Calu3 (cell line): ENCODE measurements at regions not wholly inside any gene's neighbourhood (a gene's known extent, or its start where the extent isn't known, plus 50 kb on each side); places are given as distances from the start of the nearest gene placed in this dataset.

Experiments
- BruUV-seq: library from RNA; stranded (reverse); fragments of 400-500 nt; replicated peaks from 2 replicates; lab custom pipeline; 2021; lab: Mats Ljungman, UMichigan
- CTCF ChIA-PET: fragments of 300-600 bp; sonication (Branson Sonifier 250); formaldehyde crosslinking; loops from one replicate; lab custom pipeline; 2022; ENCODE audit warnings: antibody characterized with exemption; lab: Charles Lee
- DNase-seq: peaks from one replicate; pipeline ENCODE4 v3.0.0; 2022
- H3K27ac Mint-ChIP-seq: one replicate; pipeline ENCODE4 v1.8.0; 2022; ENCODE audit warnings: mixed read lengths; ENCODE audit not compliant: unreplicated experiment
- H3K27me3 Mint-ChIP-seq: one replicate; pipeline ENCODE4 v1.8.0; 2022; ENCODE audit warnings: mixed read lengths; ENCODE audit not compliant: unreplicated experiment
- H3K36me3 Mint-ChIP-seq: one replicate; pipeline ENCODE4 v1.8.0; 2022; ENCODE audit warnings: mild to moderate bottlenecking, moderate library complexity, mixed read lengths; ENCODE audit not compliant: insufficient read depth, unreplicated experiment
- H3K4me1 Mint-ChIP-seq: one replicate; pipeline ENCODE4 v1.8.0; 2022; ENCODE audit warnings: mild to moderate bottlenecking, low read depth, mixed read lengths; ENCODE audit not compliant: unreplicated experiment
- H3K4me3 Mint-ChIP-seq: one replicate; pipeline ENCODE4 v1.8.0; 2022; ENCODE audit warnings: mild to moderate bottlenecking, low read depth, moderate library complexity, mixed read lengths; ENCODE audit not compliant: unreplicated experiment
- H3K9me3 Mint-ChIP-seq: one replicate; pipeline ENCODE4 v1.8.0; 2022; ENCODE audit warnings: low read depth, mixed read lengths; ENCODE audit not compliant: unreplicated experiment
- intact Hi-C: fragments of 100-400 bp; cut with micrococcal nuclease; formaldehyde crosslinking; loops from one replicate; pipeline ENCODE4 v1.10.0; 2022; ENCODE audit not compliant: unreplicated experiment
- TF ChIP-seq, protein P1 (sequence below): fragments of 200-600 bp; IDR thresholded peaks from one replicate; pipeline ENCODE4 v1.8.0; 2022; ENCODE audit warnings: antibody characterized with exemption; ENCODE audit not compliant: unreplicated experiment

GRCh38 chr6:95802978-95803377 lies 212.8 kb upstream of the FUT9 start:
- intact Hi-C loops: no loop called here
- no peaks in the 10 kb centered on the region for H3K36me3 Mint-ChIP-seq
- TF ChIP-seq, protein P1, sequence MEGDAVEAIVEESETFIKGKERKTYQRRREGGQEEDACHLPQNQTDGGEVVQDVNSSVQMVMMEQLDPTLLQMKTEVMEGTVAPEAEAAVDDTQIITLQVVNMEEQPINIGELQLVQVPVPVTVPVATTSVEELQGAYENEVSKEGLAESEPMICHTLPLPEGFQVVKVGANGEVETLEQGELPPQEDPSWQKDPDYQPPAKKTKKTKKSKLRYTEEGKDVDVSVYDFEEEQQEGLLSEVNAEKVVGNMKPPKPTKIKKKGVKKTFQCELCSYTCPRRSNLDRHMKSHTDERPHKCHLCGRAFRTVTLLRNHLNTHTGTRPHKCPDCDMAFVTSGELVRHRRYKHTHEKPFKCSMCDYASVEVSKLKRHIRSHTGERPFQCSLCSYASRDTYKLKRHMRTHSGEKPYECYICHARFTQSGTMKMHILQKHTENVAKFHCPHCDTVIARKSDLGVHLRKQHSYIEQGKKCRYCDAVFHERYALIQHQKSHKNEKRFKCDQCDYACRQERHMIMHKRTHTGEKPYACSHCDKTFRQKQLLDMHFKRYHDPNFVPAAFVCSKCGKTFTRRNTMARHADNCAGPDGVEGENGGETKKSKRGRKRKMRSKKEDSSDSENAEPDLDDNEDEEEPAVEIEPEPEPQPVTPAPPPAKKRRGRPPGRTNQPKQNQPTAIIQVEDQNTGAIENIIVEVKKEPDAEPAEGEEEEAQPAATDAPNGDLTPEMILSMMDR: no peak
- H3K4me3 Mint-ChIP-seq: no peak overlapping the region
- no peaks in the 10 kb centered on the region for H3K4me1 Mint-ChIP-seq
- no peak for DNase-seq
- no peaks in the 10 kb centered on the region for H3K9me3 Mint-ChIP-seq
- CTCF ChIA-PET: no interaction called here
- no peak overlapping the region for H3K27ac Mint-ChIP-seq
- H3K27me3 Mint-ChIP-seq: no peaks in the 10 kb centered on the region
- no TSS peak for BruUV-seq

DNA sequence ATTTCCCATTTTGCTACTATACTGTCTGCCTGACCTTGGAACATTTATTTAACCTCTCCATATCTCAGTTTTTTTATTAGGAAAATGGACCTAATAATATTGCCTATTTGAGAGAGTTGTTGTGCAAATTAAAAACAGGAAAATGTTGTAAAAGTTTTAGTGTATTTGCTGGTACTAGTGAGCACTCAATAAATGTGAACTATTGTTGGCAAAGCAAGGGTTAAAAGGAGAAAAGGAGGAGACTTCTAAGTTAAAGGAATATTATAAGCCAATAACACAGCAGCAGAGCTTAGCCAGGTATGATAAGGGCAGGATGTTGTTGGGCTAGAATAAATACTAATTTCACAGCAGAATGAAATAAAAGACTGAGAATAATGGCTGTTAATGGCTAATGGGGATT lies 211.9 kb upstream of the FUT9 start:
- Mint-ChIP-seq H3K36me3 (no peaks in the 10 kb centered on the region), H3K4me3 (no peak overlapping the region), H3K27ac (no peak overlapping the region), H3K9me3 (no peaks in the 10 kb centered on the region), H3K27me3 (no peaks in the 10 kb centered on the region), H3K4me1 (no peaks in the 10 kb centered on the region)
- DNase-seq: no peak
- CTCF ChIA-PET: no interaction called here
- intact Hi-C loops: no loop called here
- BruUV-seq: no TSS peak
- TF ChIP-seq, protein P1: no peak

GRCh38 chr6:95804847-95805541 lies 210.8 kb upstream of the FUT9 start:
- Mint-ChIP-seq H3K4me1 (no peaks in the 10 kb centered on the region), H3K36me3 (no peaks in the 10 kb centered on the region), H3K27ac (no peak overlapping the region), H3K9me3 (no peaks in the 10 kb centered on the region), H3K27me3 (no peaks in the 10 kb centered on the region), H3K4me3 (no peak overlapping the region)
- peak; percentile 7 for DNase-seq
- TF ChIP-seq, protein P1: no peak
- CTCF ChIA-PET: interaction anchor here (0.7 to 0.9 kb wide), 3 partner anchors 36 to 215 kb away, joined by 3 to 6 read pairs (median 3); no protein-coding TSS in a partner anchor
- BruUV-seq: no TSS peak
- intact Hi-C loops: no loop called here

DNA sequence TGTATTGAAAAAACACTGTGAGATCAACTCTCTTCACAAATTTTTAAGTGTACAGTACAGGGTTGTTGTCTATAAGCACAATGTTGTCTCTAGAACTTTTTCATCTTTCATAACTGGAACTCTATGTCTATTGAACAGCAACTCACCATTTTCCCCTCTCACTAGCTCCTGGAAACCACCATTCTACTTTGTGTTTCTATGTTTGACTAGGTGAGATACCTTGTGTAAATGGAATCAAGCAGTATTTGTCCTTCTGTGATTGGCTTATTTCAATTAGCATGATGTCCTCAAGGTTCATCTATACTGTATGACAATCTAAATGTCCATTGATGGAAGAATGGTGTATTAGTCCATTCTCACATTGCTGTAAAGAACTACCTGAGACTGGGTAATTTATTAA lies 210.1 kb upstream of the FUT9 start:
- Mint-ChIP-seq H3K4me1 (no peaks in the 10 kb centered on the region), H3K27ac (no peak overlapping the region), H3K4me3 (no peak overlapping the region), H3K27me3 (no peaks in the 10 kb centered on the region), H3K9me3 (no peaks in the 10 kb centered on the region), H3K36me3 (no peaks in the 10 kb centered on the region)
- no peak for DNase-seq
- TF ChIP-seq, protein P1: no peak
- intact Hi-C loops: no loop called here
- CTCF ChIA-PET: interaction anchor here (0.7 kb wide), 1 partner anchor 211 kb away, joined by 3 read pairs; no protein-coding TSS in a partner anchor
- BruUV-seq: no TSS peak
